Activated CD8-positive, alpha-beta memory T cell treated with anti-CD3 and anti-CD28 coated beads for 48 hours (primary cell): ENCODE measurements at regions not wholly inside any gene's neighbourhood (a gene's known extent, or its start where the extent isn't known, plus 50 kb on each side); places are given as distances from the start of the nearest gene placed in this dataset.

Experiments
- DNase-seq, 3 experiments: peaks; one replicate each; pipeline ENCODE4 v3.0.0-alpha.2; 2020; ENCODE audit warnings: low read depth in 2 of 3, low spot score in 2 of 3

- DNase-seq: no peak
Measured at GRCh38 chr13:31956980-31957644, 74.5 kb upstream of the FRY start.

GRCh38 chr13:31957772-31958171 lies 73.8 kb upstream of the FRY start:
- no peak for DNase-seq

- no peak for DNase-seq
Measured at GRCh38 chr13:31962731-31963370, 68.7 kb upstream of the FRY start.

- no peak for DNase-seq
Measured at GRCh38 chr13:31963631-31964030, 67.9 kb upstream of the FRY start.

- no peak for DNase-seq
Measured at GRCh38 chr13:31964168-31964567, 67.4 kb upstream of the FRY start.

GRCh38 chr13:31965361-31966066 lies 66.1 kb upstream of the FRY start:
- DNase-seq: no peak

- no peak for DNase-seq
Measured at GRCh38 chr13:31967155-31967554, 64.4 kb upstream of the FRY start.

- no peak for DNase-seq
Measured at GRCh38 chr13:31968473-31968872, 63.1 kb upstream of the FRY start.

- no peak for DNase-seq
Measured at GRCh38 chr13:31970231-31970930, 61.2 kb upstream of the FRY start.

GRCh38 chr13:31972453-31972852 lies 59.1 kb upstream of the FRY start:
- DNase-seq: no peak

GRCh38 chr13:31978021-31978420 lies 53.6 kb upstream of the FRY start:
- DNase-seq: no peak

GRCh38 chr13:31980830-31981229 lies 50.7 kb upstream of the FRY start:
- DNase-seq: no peak
